IMR-90 (cell line): ENCODE measurements at regions not wholly inside any gene's neighbourhood (a gene's known extent, or its start where the extent isn't known, plus 50 kb on each side); places are given as distances from the start of the nearest gene placed in this dataset.

Experiments used
- ATAC-seq: fragments of 200-7000 bp; cut with Tn5 transposase; 2 replicates; pipeline ENCODE4 v1.9.1; 2020; ENCODE audit warnings: low read depth, mild to moderate bottlenecking, moderate library complexity
- BruUV-seq: library from RNA; stranded (reverse); fragments of 400-500 nt; replicated peaks from 2 replicates; lab custom pipeline; 2021; lab: Mats Ljungman, UMichigan
- CTCF ChIA-PET: fragments of 300-600 bp; formaldehyde crosslinking; extraction: SDS; loops from one replicate; lab custom pipeline; 2021; ENCODE audit warnings: antibody characterized with exemption; lab: Yijun Ruan, JAX
- POLR2A ChIA-PET: fragments of 300-600 bp; sonication (Branson Sonifier 250); formaldehyde crosslinking; loops from one replicate; lab custom pipeline; 2022; ENCODE audit warnings: antibody characterized with exemption; ENCODE audit not compliant: unreplicated experiment; lab: Charles Lee
- DNase-seq: peaks from one replicate; pipeline ENCODE4 v3.0.0; 2013
- H2AFZ ChIP-seq: replicated peaks from 2 replicates; pipeline ENCODE3; 2013; ENCODE audit warnings: low read length, mild to moderate bottlenecking; ENCODE audit not compliant: poor library complexity
- H2AK5ac ChIP-seq: 2 replicates; pipeline ENCODE4 v1.6.1; 2013; ENCODE audit warnings: low read depth, low read length, inconsistent platforms
- H2AK9ac ChIP-seq: replicated peaks from 2 replicates; pipeline ENCODE3; 2013; ENCODE audit warnings: mild to moderate bottlenecking, low read depth, low read length, moderate library complexity; ENCODE audit not compliant: poor library complexity
- H2BK120ac ChIP-seq: 2 replicates; pipeline ENCODE4 v1.6.1; 2013; ENCODE audit warnings: low read depth, low read length, inconsistent platforms
- H2BK15ac ChIP-seq: 3 replicates; pipeline ENCODE4 v1.6.1; 2013; ENCODE audit warnings: low read depth, low read length, inconsistent platforms
- H2BK20ac ChIP-seq: 2 replicates; pipeline ENCODE4 v1.6.1; 2013; ENCODE audit warnings: low read depth, mild to moderate bottlenecking, inconsistent platforms, low read length, moderate library complexity
- H2BK5ac ChIP-seq: 2 replicates; pipeline ENCODE4 v1.6.1; 2013; ENCODE audit warnings: mild to moderate bottlenecking, low read depth, low read length, inconsistent platforms; ENCODE audit not compliant: poor library complexity, severe bottlenecking
- H3K14ac ChIP-seq: replicated peaks from 2 replicates; pipeline ENCODE4 v1.6.1; 2013; ENCODE audit warnings: low read depth, low read length, inconsistent platforms
- H3K18ac ChIP-seq: 2 replicates; pipeline ENCODE4 v1.6.1; 2013; ENCODE audit warnings: low read depth, low read length, control low read depth
- H3K23ac ChIP-seq: 2 replicates; pipeline ENCODE4 v1.6.1; 2013; ENCODE audit warnings: low read depth, low read length, inconsistent platforms
- H3K27ac ChIP-seq: 2 replicates; pipeline ENCODE4 v1.5.1; 2013; ENCODE audit warnings: mild to moderate bottlenecking, control low read depth, low read length; ENCODE audit not compliant: insufficient read depth
- H3K27me3 ChIP-seq: 2 replicates; pipeline ENCODE4 v1.6.1; 2013; ENCODE audit warnings: low read length; ENCODE audit not compliant: control insufficient read depth, insufficient read depth
- H3K36me3 ChIP-seq: 2 replicates; pipeline ENCODE4 v1.6.1; 2013; ENCODE audit warnings: low read length, mixed read lengths; ENCODE audit not compliant: control insufficient read depth, insufficient read depth
- H3K4ac ChIP-seq: 2 replicates; pipeline ENCODE4 v1.6.1; 2013; ENCODE audit warnings: low read depth, low read length, inconsistent platforms
- H3K4me1 ChIP-seq: 2 replicates; pipeline ENCODE4 v1.6.1; 2013; ENCODE audit warnings: low read length, mixed read lengths; ENCODE audit not compliant: control insufficient read depth, insufficient read depth
- H3K4me2 ChIP-seq: 2 replicates; pipeline ENCODE4 v1.6.1; 2013; ENCODE audit warnings: low read depth, mild to moderate bottlenecking, control low read depth, low read length, moderate library complexity
- H3K4me3 ChIP-seq: 2 replicates; pipeline ENCODE4 v1.5.1; 2013; ENCODE audit warnings: low read depth, mild to moderate bottlenecking, control low read depth, low read length, moderate library complexity; ENCODE audit not compliant: insufficient read depth
- H3K56ac ChIP-seq: 2 replicates; pipeline ENCODE4 v1.6.1; 2013; ENCODE audit warnings: low read length, inconsistent platforms; ENCODE audit not compliant: insufficient read depth; ENCODE audit errors: extremely low read depth
- H3K79me1 ChIP-seq, 2 experiments: 2 replicates each; pipeline ENCODE4 v1.6.1; 2013; ENCODE audit warnings: low read length in 2 of 2, inconsistent platforms in 1 of 2, low read depth in 1 of 2
- H3K9ac ChIP-seq: 2 replicates; pipeline ENCODE4 v1.6.1; 2013; ENCODE audit warnings: low read depth, low read length, control low read depth
- H3K9me1 ChIP-seq: 2 replicates; pipeline ENCODE4 v1.6.1; 2013; ENCODE audit warnings: low read length, inconsistent platforms; ENCODE audit not compliant: insufficient read depth
- H3K9me3 ChIP-seq: 2 replicates; pipeline ENCODE4 v1.6.1; 2013; ENCODE audit warnings: low read length; ENCODE audit not compliant: control insufficient read depth, insufficient read depth
- H4K20me1 ChIP-seq: 2 replicates; pipeline ENCODE4 v1.6.1; 2013; ENCODE audit warnings: low read length, inconsistent platforms; ENCODE audit not compliant: insufficient read depth
- H4K5ac ChIP-seq: 2 replicates; pipeline ENCODE4 v1.6.1; 2013; ENCODE audit warnings: mild to moderate bottlenecking, low read depth, low read length, control low read depth
- H4K8ac ChIP-seq, 2 experiments: 2 replicates each; pipeline ENCODE4 v1.6.1; 2013; ENCODE audit warnings: low read depth in 2 of 2, low read length in 2 of 2, control low read depth in 1 of 2, inconsistent platforms in 1 of 2
- H4K91ac ChIP-seq: 2 replicates; pipeline ENCODE4 v1.6.1; 2013; ENCODE audit warnings: low read depth, low read length, inconsistent platforms; ENCODE audit not compliant: insufficient read depth
- BHLHE40 ChIP-seq: fragments of 150-350 bp; IDR thresholded peaks from 2 replicates; pipeline ENCODE4 v1.6.1; 2016; ENCODE audit warnings: mild to moderate bottlenecking, low read depth, low read length
- CEBPB ChIP-seq: IDR thresholded peaks from 2 replicates; pipeline ENCODE4 v1.6.1; 2012; ENCODE audit warnings: low read depth, low read length, improper control_type of control experiment
- CHD1 ChIP-seq: IDR thresholded peaks from 2 replicates; pipeline ENCODE4 v1.6.1; 2012; ENCODE audit warnings: low read depth, low read length, improper control_type of control experiment
- CTCF ChIP-seq: conservative IDR thresholded peaks from 2 replicates; pipeline ENCODE4 v1.5.1; 2012; ENCODE audit warnings: mild to moderate bottlenecking, low read depth, low read length, improper control_type of control experiment
- ELK1 ChIP-seq: fragments of 150-350 bp; IDR thresholded peaks from 2 replicates; pipeline ENCODE4 v1.6.1; 2016; ENCODE audit warnings: low read depth, mild to moderate bottlenecking, low read length, moderate library complexity, borderline replicate concordance
- FOS ChIP-seq: fragments of 150-350 bp; IDR thresholded peaks from 2 replicates; pipeline ENCODE4 v1.6.1; 2016; ENCODE audit warnings: low read depth, low read length
- MAZ ChIP-seq: IDR thresholded peaks from 2 replicates; pipeline ENCODE4 v1.6.1; 2012; ENCODE audit warnings: low read depth, mild to moderate bottlenecking, low read length, improper control_type of control experiment, moderate library complexity, borderline replicate concordance
- MXI1 ChIP-seq: IDR thresholded peaks from 2 replicates; pipeline ENCODE4 v1.6.1; 2012; ENCODE audit warnings: low read depth, mild to moderate bottlenecking, low read length, moderate library complexity, borderline replicate concordance
- RAD21 ChIP-seq: IDR thresholded peaks from 2 replicates; pipeline ENCODE4 v1.6.1; 2012; ENCODE audit warnings: low read length, improper control_type of control experiment
- RCOR1 ChIP-seq: IDR thresholded peaks from 2 replicates; pipeline ENCODE4 v1.6.1; 2012; ENCODE audit warnings: mild to moderate bottlenecking, low read length, improper control_type of control experiment; ENCODE audit not compliant: insufficient replicate concordance
- RFX5 ChIP-seq: IDR thresholded peaks from 2 replicates; pipeline ENCODE4 v1.8.0; 2012; ENCODE audit warnings: low read depth, mild to moderate bottlenecking, low read length, moderate library complexity
- SMC3 ChIP-seq: fragments of 150-350 bp; IDR thresholded peaks from 2 replicates; pipeline ENCODE4 v1.6.1; 2016; ENCODE audit warnings: low read depth, mild to moderate bottlenecking, antibody characterized with exemption, low read length, moderate library complexity
- USF2 ChIP-seq: fragments of 150-350 bp; IDR thresholded peaks from 2 replicates; pipeline ENCODE4 v1.6.1; 2017; ENCODE audit warnings: mild to moderate bottlenecking, antibody characterized with exemption, low read length, low read depth
- WGBS, 2 experiments: methylation state at CpG; one replicate each; pipeline versions ENCODE4 v1.1.5 to v1.1.7; 2013; ENCODE audit warnings: missing lambda C conversion rate in 2 of 2; ENCODE audit not compliant: insufficient read length in 1 of 2; ENCODE audit errors: extremely low coverage in 2 of 2; 5-methylcytosine and 5-hydroxymethylcytosine counted together
- dilution Hi-C: fragments of 300-500 bp; cut with HindIII; formaldehyde crosslinking; loops from one replicate; pipeline ENCODE4 v1.14.3; 2018; ENCODE audit warnings: low sequenced_read_pairs; ENCODE audit not compliant: unreplicated experiment
- in situ Hi-C: fragments of 300-500 bp; cut with MboI; formaldehyde crosslinking; loops from 3 replicates; pipeline ENCODE4 v1.14.3; 2019; ENCODE audit warnings: low sequenced_read_pairs, inconsistent platforms, mixed read lengths
- intact Hi-C: fragments of 100-400 bp; cut with micrococcal nuclease; formaldehyde crosslinking; loops from 2 replicates; pipeline ENCODE4 v1.10.0; 2022

- Histone ChIP-seq H2BK120ac (no peak overlapping the region), H2BK20ac (no peak overlapping the region), H2AK5ac (no peak overlapping the region), H3K9me1 (no peaks in the 10 kb centered on the region; the same call in 1 of the 2 replicates), H3K4me2 (no peak overlapping the region), H3K18ac (no peak overlapping the region), H3K4me1 (no peaks in the 10 kb centered on the region), H4K5ac (no peak overlapping the region), H4K20me1 (no peaks in the 10 kb centered on the region), H3K27ac (no peak overlapping the region), H2BK15ac (no peak overlapping the region), H4K8ac (no peak overlapping the region), H3K4me3 (no peak overlapping the region), H3K27me3 (no peaks in the 10 kb centered on the region; the same call in 1 of the 2 replicates), H2AFZ (no peak overlapping the region), H3K9me3 (no peaks in the 10 kb centered on the region), H2BK5ac (no peak overlapping the region), H3K36me3 (no peaks in the 10 kb centered on the region), H4K91ac (no peak overlapping the region), H3K14ac (no peak overlapping the region), H3K9ac (no peak overlapping the region), H3K23ac (no peak overlapping the region), H3K79me1 (no peaks in the 10 kb centered on the region), H3K4ac (no peak overlapping the region), H3K56ac (no peak overlapping the region), H2AK9ac (no peak overlapping the region)
- TF ChIP-seq BHLHE40 (no peak), CHD1 (no peak), CEBPB (no peak), FOS (no peak), RFX5 (no peak), CTCF (no peak), RAD21 (no peak), SMC3 (no peak), MXI1 (no peak), USF2 (no peak), RCOR1 (no peak), MAZ (no peak), ELK1 (no peak)
- intact Hi-C loops (no loop called here), dilution Hi-C loops (no loop called here), in situ Hi-C loops (loop anchor here (25.0 kb wide), 2 partner anchors 202 to 527 kb away; partner anchors contain the start of gene ZBTB18)
- BruUV-seq: no TSS peak
- WGBS, 2 experiments: no CpG with 5 or more reads among the region's 3 CpGs
- POLR2A ChIA-PET: no interaction called here
- CTCF ChIA-PET: no interaction called here
- DNase-seq (no peak), ATAC-seq (no peak)
These were observed 187.5 kb downstream of the ADSS2 start for GRCh38 chr1:244264163-244264562.
